Tibial artery (tissue), 4 donors: ENCODE measurements at regions not wholly inside any gene's neighbourhood (a gene's known extent, or its start where the extent isn't known, plus 50 kb on each side); places are given as distances from the start of the nearest gene placed in this dataset.

Source experiments
- DNase-seq, 2 donors: peaks; one replicate each; pipeline ENCODE4 v3.0.0-alpha.2; 2019
- H3K27ac ChIP-seq, 2 donors: fragments of 200-600 bp; sonication (generic) in 1 of 2; 1 replicate in 1 of 2; 2 replicates in 1 of 2; pipeline ENCODE4 v1.5.1; 2018 to 2019; ENCODE audit warnings: mild to moderate bottlenecking in 1 of 2
- H3K27me3 ChIP-seq, 2 donors: fragments of 200-600 bp; sonication (generic) in 1 of 2; one replicate each; pipeline versions ENCODE4 v1.5.1 to v1.6.0; 2016 to 2019
- H3K36me3 ChIP-seq, 3 donors: fragments of 200-600 bp; sonication (generic) in 2 of 3; one replicate each; pipeline ENCODE4 v1.5.1; 2016 to 2019; ENCODE audit warnings: mild to moderate bottlenecking in 2 of 3
- H3K4me1 ChIP-seq, 4 donors: fragments of 200-600 bp; sonication (generic) in 2 of 4; 1 replicate in 3 of 4; 2 replicates in 1 of 4; pipeline ENCODE4 v1.5.1; 2016 to 2019
- H3K4me3 ChIP-seq, 2 donors: fragments of 200-600 bp; sonication (generic) in 1 of 2; 1 replicate in 1 of 2; 2 replicates in 1 of 2; pipeline ENCODE4 v1.5.1; 2018 to 2019; ENCODE audit warnings: mild to moderate bottlenecking in 2 of 2
- H3K9me3 ChIP-seq, 3 donors: fragments of 200-600 bp; sonication (generic) in 1 of 3; one replicate each; pipeline ENCODE4 v1.5.1; 2016 to 2019
- intact Hi-C: fragments of 100-400 bp; cut with DNase I; formaldehyde crosslinking; loops from one replicate; pipeline ENCODE4 v1.15.0; 2023; ENCODE audit warnings: low total_unique reads
- TF ChIP-seq, protein P1 (sequence below), 2 experiments: fragments of 200-600 bp in 1 of 2; fragments of 450-650 bp in 1 of 2; IDR thresholded peaks; one replicate each; pipeline ENCODE4 v1.5.1; 2017 to 2019; ENCODE audit warnings: antibody characterized with exemption in 2 of 2, mild to moderate bottlenecking in 1 of 2, moderate library complexity in 1 of 2

DNA sequence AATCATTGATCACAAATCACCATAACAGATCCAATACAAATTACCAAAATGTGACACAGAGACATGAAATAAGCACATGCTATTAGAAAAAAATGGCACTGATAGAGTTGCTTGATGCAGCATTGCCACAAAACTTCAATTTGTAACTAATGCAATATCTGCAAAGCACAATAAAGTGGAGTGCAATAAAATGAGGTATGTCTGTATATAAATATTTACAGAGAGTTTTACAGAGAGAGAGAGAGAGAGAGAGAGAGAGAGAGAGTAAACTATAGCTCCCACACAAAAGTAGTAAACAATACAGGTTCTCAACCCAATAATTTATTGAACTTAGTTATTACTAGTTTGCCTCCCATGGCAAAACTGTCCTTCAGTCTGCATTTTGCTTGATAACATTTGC is 1807.0 kb downstream of the SUCLG1 start:
- Histone ChIP-seq H3K27ac (no peak overlapping the region), H3K27me3 (no peaks in the 10 kb centered on the region), H3K4me1 (no peaks in the 10 kb centered on the region), H3K9me3 (no peaks in the 10 kb centered on the region), H3K4me3 (no peak overlapping the region), H3K36me3 (no peaks in the 10 kb centered on the region)
- intact Hi-C loops, result no loop called here
- DNase-seq, result no peak
- TF ChIP-seq, protein P1, sequence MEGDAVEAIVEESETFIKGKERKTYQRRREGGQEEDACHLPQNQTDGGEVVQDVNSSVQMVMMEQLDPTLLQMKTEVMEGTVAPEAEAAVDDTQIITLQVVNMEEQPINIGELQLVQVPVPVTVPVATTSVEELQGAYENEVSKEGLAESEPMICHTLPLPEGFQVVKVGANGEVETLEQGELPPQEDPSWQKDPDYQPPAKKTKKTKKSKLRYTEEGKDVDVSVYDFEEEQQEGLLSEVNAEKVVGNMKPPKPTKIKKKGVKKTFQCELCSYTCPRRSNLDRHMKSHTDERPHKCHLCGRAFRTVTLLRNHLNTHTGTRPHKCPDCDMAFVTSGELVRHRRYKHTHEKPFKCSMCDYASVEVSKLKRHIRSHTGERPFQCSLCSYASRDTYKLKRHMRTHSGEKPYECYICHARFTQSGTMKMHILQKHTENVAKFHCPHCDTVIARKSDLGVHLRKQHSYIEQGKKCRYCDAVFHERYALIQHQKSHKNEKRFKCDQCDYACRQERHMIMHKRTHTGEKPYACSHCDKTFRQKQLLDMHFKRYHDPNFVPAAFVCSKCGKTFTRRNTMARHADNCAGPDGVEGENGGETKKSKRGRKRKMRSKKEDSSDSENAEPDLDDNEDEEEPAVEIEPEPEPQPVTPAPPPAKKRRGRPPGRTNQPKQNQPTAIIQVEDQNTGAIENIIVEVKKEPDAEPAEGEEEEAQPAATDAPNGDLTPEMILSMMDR (IDR thresholded peaks at IDR 0.05), result no peak

DNA sequence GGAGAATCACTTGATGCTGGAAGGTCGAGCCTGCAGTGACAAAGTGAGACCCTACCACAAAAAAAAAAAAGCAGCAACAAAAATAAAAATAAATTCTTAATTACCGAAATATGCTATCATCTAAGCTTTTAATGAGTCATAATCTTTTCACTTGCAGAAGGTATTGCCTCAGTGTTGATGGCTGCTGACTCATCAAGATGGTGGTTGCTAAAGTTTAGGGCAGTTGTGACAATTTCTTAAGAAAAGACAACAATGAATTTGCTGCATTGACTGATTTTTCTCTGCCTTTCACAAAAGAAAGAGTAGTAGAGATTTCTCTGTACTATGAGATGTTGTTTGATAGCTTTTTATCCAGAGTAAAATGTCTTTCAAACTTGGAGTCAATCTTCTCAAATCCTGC is 1809.0 kb downstream of the SUCLG1 start:
- TF ChIP-seq, protein P1 (IDR thresholded peaks at IDR 0.05), result no peak
- H3K9me3 ChIP-seq, result no peaks in the 10 kb centered on the region
- H3K4me1 ChIP-seq, result no peaks in the 10 kb centered on the region
- no peak for DNase-seq
- no peaks in the 10 kb centered on the region for H3K27me3 ChIP-seq
- H3K27ac ChIP-seq, result no peak overlapping the region
- no peak overlapping the region for H3K4me3 ChIP-seq
- intact Hi-C loops, result no loop called here
- H3K36me3 ChIP-seq, result no peaks in the 10 kb centered on the region

DNA sequence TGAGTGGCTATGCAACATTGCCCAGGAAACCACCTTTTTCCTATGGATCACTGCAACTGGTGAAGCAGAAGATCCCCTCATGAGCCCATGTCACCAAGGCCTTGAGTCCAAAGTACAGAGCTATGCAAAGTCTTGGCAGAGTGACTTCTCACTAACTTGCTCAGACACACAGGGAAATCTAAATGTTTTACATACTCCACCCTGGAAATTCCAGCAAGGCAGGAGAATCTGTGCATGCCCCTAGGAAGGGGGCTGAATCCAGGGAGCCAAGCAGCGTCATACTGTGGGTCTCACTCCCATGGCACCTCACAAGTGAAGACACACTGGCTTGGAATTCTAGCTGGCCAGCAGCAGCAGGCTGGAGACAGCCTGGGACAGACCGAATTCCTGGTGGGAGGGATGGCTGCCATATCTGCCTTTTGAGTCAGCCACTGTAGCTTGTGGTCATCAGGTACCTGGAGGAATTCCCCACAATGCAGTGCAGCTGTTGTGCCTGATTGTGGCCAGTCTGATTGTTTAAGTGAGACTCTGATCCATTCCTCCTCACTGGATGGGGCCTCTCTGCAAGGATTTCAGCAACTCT is 1817.4 kb downstream of the SUCLG1 start:
- Histone ChIP-seq H3K9me3 (no peaks in the 10 kb centered on the region), H3K27me3 (no peaks in the 10 kb centered on the region), H3K36me3 (no peaks in the 10 kb centered on the region), H3K4me1 (no peaks in the 10 kb centered on the region), H3K4me3 (no peak overlapping the region), H3K27ac (no peak overlapping the region)
- TF ChIP-seq, protein P1 (IDR thresholded peaks at IDR 0.05), result no peak
- no peak for DNase-seq
- intact Hi-C loops, result no loop called here

DNA sequence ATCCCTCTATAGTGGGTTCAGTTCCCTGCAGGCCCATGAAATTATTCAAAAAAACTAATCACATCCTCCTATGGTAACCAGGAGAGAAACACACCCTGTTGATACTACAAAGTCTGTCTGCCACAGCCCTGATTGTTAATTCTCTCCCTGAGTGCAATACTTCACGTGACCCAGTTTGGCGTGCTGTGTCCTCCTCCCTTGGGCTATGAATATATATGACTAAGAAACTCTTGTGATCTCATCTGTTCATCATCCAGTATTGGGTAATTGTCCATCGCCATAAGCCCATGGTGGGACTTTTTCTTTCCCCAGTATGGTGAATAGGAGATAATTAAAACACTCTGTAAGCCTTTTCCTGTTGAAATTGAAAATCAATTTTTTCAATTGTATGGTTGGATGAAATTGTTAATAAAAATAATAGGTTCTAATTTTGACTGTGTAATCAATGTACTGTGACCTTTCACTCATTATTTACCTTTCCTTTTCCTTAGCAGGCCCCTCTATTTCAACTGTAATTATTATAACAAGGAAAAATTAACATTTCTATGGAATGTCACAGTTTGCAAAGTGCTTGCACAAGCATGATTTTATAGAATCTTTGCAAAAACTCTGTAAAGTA is 1822.6 kb downstream of the SUCLG1 start:
- intact Hi-C loops, result no loop called here
- Histone ChIP-seq H3K27ac (no peak overlapping the region), H3K27me3 (no peaks in the 10 kb centered on the region), H3K36me3 (no peaks in the 10 kb centered on the region), H3K9me3 (no peaks in the 10 kb centered on the region), H3K4me1 (no peaks in the 10 kb centered on the region), H3K4me3 (no peak overlapping the region)
- no peak for DNase-seq
- TF ChIP-seq, protein P1 (IDR thresholded peaks at IDR 0.05), result no peak

DNA sequence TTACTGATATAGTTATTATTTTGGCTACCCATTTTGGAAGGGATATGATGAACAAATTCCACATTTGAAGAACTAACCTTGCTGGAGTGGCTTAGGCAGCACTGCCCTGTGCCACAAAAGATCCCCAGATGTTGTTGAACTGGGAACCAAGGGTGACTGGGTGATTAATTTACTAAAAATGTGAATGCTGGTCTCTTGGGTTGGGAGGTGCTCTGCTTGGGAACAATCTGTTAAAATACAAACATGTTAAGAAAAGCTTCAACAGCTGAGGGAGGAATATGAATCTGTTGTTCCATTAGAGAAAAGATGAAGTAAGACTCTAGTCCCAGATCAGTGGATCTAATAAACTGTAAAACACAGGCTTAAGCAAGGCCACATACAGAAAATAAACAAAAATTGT is 1860.1 kb downstream of the SUCLG1 start:
- Histone ChIP-seq H3K27me3 (no peaks in the 10 kb centered on the region), H3K4me1 (no peaks in the 10 kb centered on the region), H3K9me3 (no peaks in the 10 kb centered on the region), H3K36me3 (no peaks in the 10 kb centered on the region), H3K4me3 (no peak overlapping the region), H3K27ac (no peak overlapping the region)
- intact Hi-C loops, result no loop called here
- TF ChIP-seq, protein P1 (IDR thresholded peaks at IDR 0.05), result no peak
- DNase-seq, result no peak
